ENCODE measurements at regions not wholly inside any gene's neighbourhood (a gene's known extent, or its start where the extent isn't known, plus 50 kb on each side); places are given as distances from the start of the nearest gene placed in this dataset.

DNA sequence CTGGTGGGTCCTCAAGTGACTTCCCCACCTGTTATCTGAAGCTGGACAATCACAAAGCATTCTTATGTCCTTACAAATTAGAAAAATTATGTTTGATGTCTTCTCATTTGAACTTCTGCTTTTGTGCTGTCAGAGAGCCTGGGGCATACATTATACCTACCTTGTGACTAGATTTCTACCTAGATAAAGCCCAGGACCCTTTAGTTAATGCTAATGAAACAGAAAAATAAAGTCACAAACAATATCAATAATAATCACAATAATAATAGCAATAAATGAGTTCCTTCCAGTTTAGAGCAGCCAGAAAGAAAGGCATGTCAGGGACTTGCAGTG is 456.4 kb downstream of the SETBP1 start:
- H3K4me1 ChIP-seq, result no peaks in the 10 kb centered on the region
- H3K27me3 ChIP-seq, result no peaks in the 10 kb centered on the region
- TF ChIP-seq, protein P1, sequence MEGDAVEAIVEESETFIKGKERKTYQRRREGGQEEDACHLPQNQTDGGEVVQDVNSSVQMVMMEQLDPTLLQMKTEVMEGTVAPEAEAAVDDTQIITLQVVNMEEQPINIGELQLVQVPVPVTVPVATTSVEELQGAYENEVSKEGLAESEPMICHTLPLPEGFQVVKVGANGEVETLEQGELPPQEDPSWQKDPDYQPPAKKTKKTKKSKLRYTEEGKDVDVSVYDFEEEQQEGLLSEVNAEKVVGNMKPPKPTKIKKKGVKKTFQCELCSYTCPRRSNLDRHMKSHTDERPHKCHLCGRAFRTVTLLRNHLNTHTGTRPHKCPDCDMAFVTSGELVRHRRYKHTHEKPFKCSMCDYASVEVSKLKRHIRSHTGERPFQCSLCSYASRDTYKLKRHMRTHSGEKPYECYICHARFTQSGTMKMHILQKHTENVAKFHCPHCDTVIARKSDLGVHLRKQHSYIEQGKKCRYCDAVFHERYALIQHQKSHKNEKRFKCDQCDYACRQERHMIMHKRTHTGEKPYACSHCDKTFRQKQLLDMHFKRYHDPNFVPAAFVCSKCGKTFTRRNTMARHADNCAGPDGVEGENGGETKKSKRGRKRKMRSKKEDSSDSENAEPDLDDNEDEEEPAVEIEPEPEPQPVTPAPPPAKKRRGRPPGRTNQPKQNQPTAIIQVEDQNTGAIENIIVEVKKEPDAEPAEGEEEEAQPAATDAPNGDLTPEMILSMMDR (IDR thresholded peaks at IDR 0.05; ENCODE audit: low read depth, low read length), result no peak
- H3K9me3 ChIP-seq, result no peaks in the 10 kb centered on the region
- no peak overlapping the region for H3K4me3 ChIP-seq (ENCODE audit: low read depth, low read length)
- no peaks in the 10 kb centered on the region for H3K36me3 ChIP-seq
- DNase-seq, result no peak

DNA sequence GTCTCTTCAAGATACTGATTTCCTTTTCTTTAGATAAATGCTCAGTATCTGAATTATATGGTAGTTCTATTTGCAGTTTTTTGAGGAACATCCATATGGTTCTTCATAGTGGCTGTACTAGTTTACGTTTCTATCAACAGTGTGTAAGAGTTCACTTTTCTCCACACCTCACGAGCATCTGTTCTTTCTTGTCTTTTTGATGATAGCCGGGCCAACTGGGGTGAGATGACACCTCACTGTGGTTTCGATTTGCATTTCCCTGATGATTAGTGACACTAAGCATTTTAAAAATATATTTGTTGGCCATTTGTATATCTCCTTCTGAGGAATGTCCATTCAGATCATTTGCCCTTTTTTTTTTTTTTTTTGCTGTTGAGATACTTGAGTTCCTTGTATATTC is 458.8 kb downstream of the SETBP1 start:
- H3K36me3 ChIP-seq, result no peaks in the 10 kb centered on the region
- H3K4me3 ChIP-seq (ENCODE audit: low read depth, low read length), result no peak overlapping the region
- TF ChIP-seq, protein P1 (IDR thresholded peaks at IDR 0.05; ENCODE audit: low read depth, low read length), result no peak
- H3K27me3 ChIP-seq, result no peaks in the 10 kb centered on the region
- no peak for DNase-seq
- H3K9me3 ChIP-seq, result no peaks in the 10 kb centered on the region
- no peaks in the 10 kb centered on the region for H3K4me1 ChIP-seq

DNA sequence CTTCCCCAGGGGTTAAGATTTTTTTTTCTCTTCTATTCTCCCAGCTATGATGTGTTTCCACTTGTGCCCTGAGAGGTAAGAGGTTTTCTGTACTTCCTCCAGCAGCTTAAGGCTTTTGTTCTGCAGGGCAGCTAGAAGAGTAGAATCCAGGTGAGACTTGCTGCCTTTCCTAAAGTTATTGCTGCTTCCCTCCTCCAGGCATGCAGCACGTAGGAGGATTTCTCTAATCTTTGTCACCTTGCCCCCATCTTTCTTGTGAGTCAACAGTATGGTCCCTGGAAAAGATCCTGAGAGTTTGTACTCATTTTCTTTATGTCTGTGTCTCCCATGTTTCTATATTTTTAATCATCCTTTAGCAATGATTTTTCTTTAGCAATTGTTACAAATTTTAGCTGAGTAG is 462.2 kb downstream of the SETBP1 start:
- H3K27me3 ChIP-seq, result no peaks in the 10 kb centered on the region
- no peaks in the 10 kb centered on the region for H3K4me1 ChIP-seq
- no peaks in the 10 kb centered on the region for H3K36me3 ChIP-seq
- no peak for DNase-seq
- H3K9me3 ChIP-seq, result no peaks in the 10 kb centered on the region
- H3K4me3 ChIP-seq (ENCODE audit: low read depth, low read length), result no peak overlapping the region
- TF ChIP-seq, protein P1 (IDR thresholded peaks at IDR 0.05; ENCODE audit: low read depth, low read length), result no peak

DNA sequence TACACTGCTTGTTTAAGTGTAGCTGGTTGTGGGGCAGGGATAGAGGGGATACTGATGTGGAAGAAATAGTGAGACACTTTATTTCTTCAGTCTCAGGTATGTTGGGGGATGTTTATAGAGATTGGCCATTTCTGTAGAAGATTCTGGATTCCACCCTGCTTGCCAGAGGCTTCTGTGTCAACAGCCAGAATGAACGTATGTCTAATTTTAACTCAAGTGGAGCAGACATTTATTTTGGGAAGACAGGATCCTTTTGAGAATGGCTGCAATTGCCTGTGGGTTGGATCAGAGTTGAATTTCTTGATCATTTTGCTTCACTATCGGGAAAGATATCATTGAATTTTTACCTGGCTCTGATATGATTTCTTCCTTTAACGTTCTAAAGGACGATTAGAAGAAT is 465.6 kb upstream of the SLC14A2 start:
- Histone ChIP-seq H3K4me1 (no peaks in the 10 kb centered on the region), H3K27me3 (no peaks in the 10 kb centered on the region), H3K4me3 (ENCODE audit: low read depth, low read length) (no peak overlapping the region), H3K36me3 (no peaks in the 10 kb centered on the region), H3K9me3 (no peaks in the 10 kb centered on the region)
- DNase-seq, result no peak
- TF ChIP-seq, protein P1 (IDR thresholded peaks at IDR 0.05; ENCODE audit: low read depth, low read length), result no peak

DNA sequence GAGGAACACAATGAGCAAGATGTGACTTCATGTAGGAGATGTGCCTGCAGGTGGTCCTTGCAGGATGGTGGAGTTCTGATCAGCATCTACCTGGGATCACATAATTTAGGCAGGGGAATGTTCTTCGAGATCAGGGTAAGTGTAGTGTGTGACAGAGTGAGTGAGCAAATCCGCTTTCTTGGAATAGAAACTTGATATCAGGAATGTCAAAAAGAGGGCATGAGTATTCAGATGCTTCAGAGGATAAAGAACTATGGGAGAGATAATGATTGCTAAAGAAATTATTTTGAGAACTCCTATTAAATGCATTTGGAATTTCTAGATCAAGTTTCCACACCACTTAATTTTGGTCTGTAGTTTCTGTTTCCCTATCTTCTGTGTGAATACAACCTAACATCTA is 463.6 kb upstream of the SLC14A2 start:
- TF ChIP-seq, protein P1 (IDR thresholded peaks at IDR 0.05; ENCODE audit: low read depth, low read length), result no peak
- Histone ChIP-seq H3K4me3 (ENCODE audit: low read depth, low read length) (no peak overlapping the region), H3K27me3 (no peaks in the 10 kb centered on the region), H3K36me3 (no peaks in the 10 kb centered on the region), H3K4me1 (no peaks in the 10 kb centered on the region), H3K9me3 (no peaks in the 10 kb centered on the region)
- no peak for DNase-seq

DNA sequence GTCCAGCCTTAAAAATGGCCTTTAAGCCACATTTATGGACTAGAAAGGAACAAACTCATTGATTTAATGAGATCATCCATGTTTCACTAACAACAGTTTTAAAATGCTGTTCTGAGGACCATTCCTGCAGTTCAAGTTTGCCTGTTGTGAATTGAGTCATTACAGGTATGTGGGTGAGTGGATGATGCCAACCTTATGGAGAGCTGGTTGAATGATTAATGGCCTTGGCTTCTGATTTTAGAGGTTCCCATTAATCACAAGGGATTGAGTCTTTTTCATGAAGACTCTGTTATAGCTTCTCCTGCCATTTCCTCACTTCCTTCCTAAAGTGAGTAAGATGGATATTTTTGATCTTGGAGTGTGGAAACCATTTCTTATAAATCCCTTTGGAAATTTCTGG is 459.8 kb upstream of the SLC14A2 start:
- no peaks in the 10 kb centered on the region for H3K4me1 ChIP-seq
- no peak overlapping the region for H3K4me3 ChIP-seq (ENCODE audit: low read depth, low read length)
- TF ChIP-seq, protein P1 (IDR thresholded peaks at IDR 0.05; ENCODE audit: low read depth, low read length), result no peak
- H3K27me3 ChIP-seq, result no peaks in the 10 kb centered on the region
- no peak for DNase-seq
- no peaks in the 10 kb centered on the region for H3K9me3 ChIP-seq
- no peaks in the 10 kb centered on the region for H3K36me3 ChIP-seq

Measured in BE2C (cell line).